Testis (tissue), 2 donors: ENCODE measurements at regions not wholly inside any gene's neighbourhood (a gene's known extent, or its start where the extent isn't known, plus 50 kb on each side); places are given as distances from the start of the nearest gene placed in this dataset.

Experiments used
- CTCF ChIP-seq, 3 experiments: fragments of 450-650 bp in 2 of 3; fragments of 200-600 bp in 1 of 3; sonication (generic) in 1 of 3; IDR thresholded peaks; one replicate each; pipeline ENCODE4 v1.5.1; 2016 to 2019; ENCODE audit warnings: antibody characterized with exemption in 3 of 3, mild to moderate bottlenecking in 2 of 3, moderate library complexity in 1 of 3
- POLR2A ChIP-seq: fragments of 450-650 bp; IDR thresholded peaks from one replicate; pipeline ENCODE4 v1.6.1; 2017; ENCODE audit warnings: antibody characterized with exemption, mild to moderate bottlenecking, moderate library complexity

GRCh38 chr1:234907208-234907939, 221.3 kb downstream of the TOMM20 start:
- TF ChIP-seq CTCF (IDR thresholded peaks at IDR 0.05) (no peak), POLR2A (no peak)
